ENCODE measurements at regions not wholly inside any gene's neighbourhood (a gene's known extent, or its start where the extent isn't known, plus 50 kb on each side); places are given as distances from the start of the nearest gene placed in this dataset.
"Not testable (repeated sequence)": the region's sequence is repeated elsewhere in the genome, so short reads cannot be mapped to it uniquely, and the experiment has no call there.

- Mint-ChIP-seq H3K27ac (no peak overlapping the region), H3K4me1 (peaks cover 2% of the 10 kb centered on the region), H3K27me3 (peaks cover 18% of the 10 kb centered on the region), H3K4me3 (no peak overlapping the region), H3K36me3 (ENCODE audit: low read depth) (no peaks in the 10 kb centered on the region)
- H3K9me3 ChIP-seq (ENCODE audit: control insufficient read depth, low read length, poor library complexity, severe bottlenecking) = no peaks in the 10 kb centered on the region
- DNase-seq (no peak), ATAC-seq (no peak)
These were observed 61.5 kb downstream of the PRDM13 start for GRCh38 chr6:99668036-99668705.

GRCh38 chr6:99689916-99690685 is 83.5 kb downstream of the PRDM13 start:
- no peak overlapping the region for H3K4me3 Mint-ChIP-seq
- no peak for ATAC-seq

GRCh38 chr6:99702287-99702686 is 95.7 kb downstream of the PRDM13 start:
- not testable (repeated sequence) for H3K4me3 Mint-ChIP-seq; ATAC-seq; H3K36me3 Mint-ChIP-seq (ENCODE audit: low read depth); H3K4me1 Mint-ChIP-seq; DNase-seq; H3K27ac Mint-ChIP-seq; H3K9me3 ChIP-seq (ENCODE audit: control insufficient read depth, low read length, poor library complexity, severe bottlenecking)
- H3K27me3 Mint-ChIP-seq = peaks cover 31% of the 10 kb centered on the region

More at GRCh38 chr6:99689916-99690685, 83.5 kb downstream of the PRDM13 start:
- H3K9me3 ChIP-seq (ENCODE audit: control insufficient read depth, low read length, poor library complexity, severe bottlenecking) = no peaks in the 10 kb centered on the region
- no peak for DNase-seq
- no peaks in the 10 kb centered on the region for H3K36me3 Mint-ChIP-seq (ENCODE audit: low read depth)
- H3K27me3 Mint-ChIP-seq = peaks cover 37% of the 10 kb centered on the region
- H3K27ac Mint-ChIP-seq = no peak overlapping the region
- no peaks in the 10 kb centered on the region for H3K4me1 Mint-ChIP-seq

- H3K27me3 Mint-ChIP-seq = peaks cover 11% of the 10 kb centered on the region
- H3K36me3 Mint-ChIP-seq (ENCODE audit: low read depth) = no peaks in the 10 kb centered on the region
- H3K4me1 Mint-ChIP-seq = peaks cover 3% of the 10 kb centered on the region
- H3K9me3 ChIP-seq (ENCODE audit: control insufficient read depth, low read length, poor library complexity, severe bottlenecking) = no peaks in the 10 kb centered on the region
- no peak overlapping the region for H3K27ac Mint-ChIP-seq
- ATAC-seq = no peak
- H3K4me3 Mint-ChIP-seq = no peak overlapping the region
- DNase-seq = no peak
These were observed 102.4 kb downstream of the PRDM13 start for GRCh38 chr6:99709062-99709461.

- Mint-ChIP-seq H3K27ac (no peak overlapping the region), H3K36me3 (ENCODE audit: low read depth) (peaks cover 2% of the 10 kb centered on the region), H3K4me3 (no peak overlapping the region), H3K4me1 (no peaks in the 10 kb centered on the region), H3K27me3 (peaks cover 8% of the 10 kb centered on the region)
- no peak for DNase-seq
- ATAC-seq = no peak
- H3K9me3 ChIP-seq (ENCODE audit: control insufficient read depth, low read length, poor library complexity, severe bottlenecking) = no peaks in the 10 kb centered on the region
These were observed 104.7 kb downstream of the PRDM13 start for GRCh38 chr6:99711302-99711701.

- DNase-seq (no peak), ATAC-seq (no peak)
- H3K27ac Mint-ChIP-seq = no peak overlapping the region
These were observed 105.3 kb downstream of the PRDM13 start for GRCh38 chr6:99711925-99712324.

GRCh38 chr6:99712519-99712918 is 105.9 kb downstream of the PRDM13 start:
- Mint-ChIP-seq H3K4me3 (no peak overlapping the region), H3K36me3 (ENCODE audit: low read depth) (peaks cover 2% of the 10 kb centered on the region), H3K27ac (no peak overlapping the region), H3K4me1 (no peaks in the 10 kb centered on the region), H3K27me3 (peaks cover 8% of the 10 kb centered on the region)
- no peak for DNase-seq
- ATAC-seq = no peak
- H3K9me3 ChIP-seq (ENCODE audit: control insufficient read depth, low read length, poor library complexity, severe bottlenecking) = no peaks in the 10 kb centered on the region

More at GRCh38 chr6:99711925-99712324, 105.3 kb downstream of the PRDM13 start:
- Mint-ChIP-seq H3K27me3 (peaks cover 8% of the 10 kb centered on the region), H3K4me1 (no peaks in the 10 kb centered on the region), H3K4me3 (no peak overlapping the region), H3K36me3 (ENCODE audit: low read depth) (peaks cover 2% of the 10 kb centered on the region)
- H3K9me3 ChIP-seq (ENCODE audit: control insufficient read depth, low read length, poor library complexity, severe bottlenecking) = no peaks in the 10 kb centered on the region

- DNase-seq; H3K4me1 Mint-ChIP-seq; H3K27me3 Mint-ChIP-seq; H3K4me3 Mint-ChIP-seq; ATAC-seq; H3K9me3 ChIP-seq (ENCODE audit: control insufficient read depth, low read length, poor library complexity, severe bottlenecking); H3K36me3 Mint-ChIP-seq (ENCODE audit: low read depth); H3K27ac Mint-ChIP-seq: not testable (repeated sequence)
These were observed 115.4 kb downstream of the PRDM13 start for GRCh38 chr6:99722043-99722442.

- H3K4me1 Mint-ChIP-seq, DNase-seq: not testable (repeated sequence)
- peaks cover 27% of the 10 kb centered on the region for H3K27me3 Mint-ChIP-seq
These were observed 123.6 kb downstream of the PRDM13 start for GRCh38 chr6:99730237-99730636.

GRCh38 chr6:99736302-99736701 is 129.7 kb downstream of the PRDM13 start:
- H3K4me3 Mint-ChIP-seq = no peak overlapping the region
- H3K36me3 Mint-ChIP-seq (ENCODE audit: low read depth) = peaks cover 2% of the 10 kb centered on the region
- H3K9me3 ChIP-seq (ENCODE audit: control insufficient read depth, low read length, poor library complexity, severe bottlenecking) = no peaks in the 10 kb centered on the region
- peaks cover 5% of the 10 kb centered on the region for H3K4me1 Mint-ChIP-seq
- no peak overlapping the region for H3K27ac Mint-ChIP-seq
- no peak for ATAC-seq
- H3K27me3 Mint-ChIP-seq = peaks cover 64% of the 10 kb centered on the region
- no peak for DNase-seq

More at GRCh38 chr6:99730237-99730636, 123.6 kb downstream of the PRDM13 start:
- H3K36me3 Mint-ChIP-seq (ENCODE audit: low read depth); ATAC-seq; H3K4me3 Mint-ChIP-seq; H3K9me3 ChIP-seq (ENCODE audit: control insufficient read depth, low read length, poor library complexity, severe bottlenecking); H3K27ac Mint-ChIP-seq: not testable (repeated sequence)

GRCh38 chr6:99739526-99739925 is 132.9 kb downstream of the PRDM13 start:
- no peak for ATAC-seq
- no peak overlapping the region for H3K27ac Mint-ChIP-seq
- peaks cover 67% of the 10 kb centered on the region for H3K27me3 Mint-ChIP-seq
- no peak overlapping the region for H3K4me3 Mint-ChIP-seq
- no peak for DNase-seq
- H3K4me1 Mint-ChIP-seq = peaks cover 6% of the 10 kb centered on the region
- peaks cover 5% of the 10 kb centered on the region for H3K36me3 Mint-ChIP-seq (ENCODE audit: low read depth)
- H3K9me3 ChIP-seq (ENCODE audit: control insufficient read depth, low read length, poor library complexity, severe bottlenecking) = no peaks in the 10 kb centered on the region

- Mint-ChIP-seq H3K4me1 (peaks cover 6% of the 10 kb centered on the region), H3K27me3 (peaks cover 76% of the 10 kb centered on the region), H3K27ac (no peak overlapping the region), H3K4me3 (no peak overlapping the region), H3K36me3 (ENCODE audit: low read depth) (peaks cover 5% of the 10 kb centered on the region)
- ATAC-seq (no peak), DNase-seq (no peak)
- no peaks in the 10 kb centered on the region for H3K9me3 ChIP-seq (ENCODE audit: control insufficient read depth, low read length, poor library complexity, severe bottlenecking)
These were observed 134.5 kb downstream of the PRDM13 start for GRCh38 chr6:99741092-99741491.

GRCh38 chr6:99743647-99744046 is 137.0 kb downstream of the PRDM13 start:
- H3K4me3 Mint-ChIP-seq = no peak overlapping the region
- no peak overlapping the region for H3K27ac Mint-ChIP-seq
- peaks cover 65% of the 10 kb centered on the region for H3K27me3 Mint-ChIP-seq
- peaks cover 6% of the 10 kb centered on the region for H3K4me1 Mint-ChIP-seq
- DNase-seq = no peak
- ATAC-seq = no peak
- H3K9me3 ChIP-seq (ENCODE audit: control insufficient read depth, low read length, poor library complexity, severe bottlenecking) = no peaks in the 10 kb centered on the region
- peaks cover 5% of the 10 kb centered on the region for H3K36me3 Mint-ChIP-seq (ENCODE audit: low read depth)

All from T-helper 17 cell (primary cell).